22Rv1 (cell line): ENCODE measurements at regions not wholly inside any gene's neighbourhood (a gene's known extent, or its start where the extent isn't known, plus 50 kb on each side); places are given as distances from the start of the nearest gene placed in this dataset.

Experiments
- CTCF ChIP-seq: fragments of 450-650 bp; IDR thresholded peaks from 2 replicates; pipeline ENCODE4 v1.5.1; 2017; ENCODE audit warnings: mild to moderate bottlenecking
- ZFX ChIP-seq: fragments of 450-650 bp; IDR thresholded peaks from 2 replicates; pipeline ENCODE4 v1.6.1; 2017; ENCODE audit warnings: antibody characterized with exemption, borderline replicate concordance

- TF ChIP-seq CTCF (no peak), ZFX (no peak)
Measured at GRCh38 chr14:44658389-44658696, 151.3 kb upstream of the FSCB start.
